SK-N-MC (cell line): ENCODE measurements at regions not wholly inside any gene's neighbourhood (a gene's known extent, or its start where the extent isn't known, plus 50 kb on each side); places are given as distances from the start of the nearest gene placed in this dataset.

Source experiments
- DNase-seq: peaks from one replicate; pipeline ENCODE4 v3.0.0-alpha.2; 2011; ENCODE audit warnings: low read depth, low spot score
- H3K27ac ChIP-seq: fragments of 200-600 bp; sonication (generic); 2 replicates; pipeline ENCODE4 v1.5.1; 2016; ENCODE audit warnings: mixed run types
- H3K36me3 ChIP-seq: fragments of 200-600 bp; sonication (generic); 2 replicates; pipeline ENCODE4 v1.6.1; 2017; ENCODE audit warnings: antibody characterized with exemption, low read length, mixed read lengths; ENCODE audit not compliant: insufficient read depth
- H3K4me3 ChIP-seq: fragments of 200-600 bp; sonication (generic); 2 replicates; pipeline ENCODE4 v1.5.1; 2016
- H3K9ac ChIP-seq: fragments of 200-600 bp; sonication (generic); 2 replicates; pipeline ENCODE4 v1.8.0; 2017; ENCODE audit warnings: mixed run types, mixed read lengths; ENCODE audit not compliant: insufficient read length
- H3K9me3 ChIP-seq: fragments of 200-600 bp; sonication (generic); 2 replicates; pipeline ENCODE4 v1.6.1; 2017; ENCODE audit warnings: low read depth, mild to moderate bottlenecking, antibody characterized with exemption, low read length, moderate library complexity, mixed read lengths
- EZH2 ChIP-seq: fragments of 200-600 bp; sonication (generic); IDR thresholded peaks from one replicate; pipeline ENCODE4 v1.6.1; 2017; ENCODE audit warnings: antibody characterized with exemption
- FOXP2 ChIP-seq: optimal IDR thresholded peaks from 2 replicates; pipeline ENCODE3; 2011; ENCODE audit warnings: mild to moderate bottlenecking, moderate library complexity; ENCODE audit not compliant: insufficient read depth; ENCODE audit errors: extremely low read length, control extremely low read depth
- POLR2AphosphoS5 ChIP-seq: IDR thresholded peaks from 2 replicates; pipeline ENCODE4 v1.6.1; 2012; ENCODE audit warnings: mild to moderate bottlenecking, low read depth, low read length, borderline replicate concordance

DNA sequence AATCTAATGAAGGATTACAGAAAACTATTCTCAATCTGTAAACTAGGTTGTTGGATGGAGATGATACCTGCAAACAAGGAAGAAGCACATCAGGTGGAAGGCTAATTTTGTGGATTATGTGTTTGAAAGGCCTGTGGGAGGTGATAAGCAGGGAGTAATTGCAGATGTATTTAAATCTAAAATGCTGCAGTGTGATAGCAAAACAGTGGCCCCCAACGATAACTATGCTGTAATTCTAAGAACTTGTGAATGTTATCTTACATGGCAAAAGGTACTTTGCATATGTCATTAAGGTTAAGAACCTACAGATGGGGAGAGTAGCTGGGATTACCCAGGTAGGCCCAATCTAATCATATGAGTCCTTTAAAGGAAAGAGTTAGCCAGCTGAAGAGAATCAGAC is 164.5 kb upstream of the AHR start:
- Histone ChIP-seq H3K36me3 (no peaks in the 10 kb centered on the region), H3K9me3 (no peaks in the 10 kb centered on the region), H3K27ac (no peak overlapping the region), H3K4me3 (no peak overlapping the region), H3K9ac (no peak overlapping the region)
- no peak for DNase-seq
- TF ChIP-seq POLR2AphosphoS5: no peak
- TF ChIP-seq EZH2: no peak
- TF ChIP-seq FOXP2: no peak

DNA sequence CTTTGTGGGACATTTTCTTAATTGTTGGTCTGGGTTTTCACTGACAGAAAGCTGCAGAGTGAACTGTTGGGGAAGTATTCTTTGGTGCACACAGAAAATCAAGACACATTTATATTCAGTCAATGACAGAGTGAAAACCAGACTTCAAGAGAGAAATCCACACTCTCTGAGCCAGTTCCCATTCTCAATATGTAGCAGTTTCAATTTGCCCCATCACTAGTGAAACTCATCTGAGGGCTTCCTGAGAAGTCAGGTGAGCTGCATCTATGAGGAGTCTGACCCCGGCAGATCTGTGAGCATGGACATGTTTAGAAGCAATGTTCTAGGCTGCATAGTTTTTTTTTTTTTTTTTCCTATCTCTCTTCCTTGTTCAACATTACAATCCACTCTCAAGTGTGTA is 163.7 kb upstream of the AHR start:
- Histone ChIP-seq H3K4me3 (no peak overlapping the region), H3K9me3 (no peaks in the 10 kb centered on the region), H3K27ac (no peak overlapping the region), H3K36me3 (no peaks in the 10 kb centered on the region), H3K9ac (no peak overlapping the region)
- no peak for TF ChIP-seq FOXP2
- no peak for TF ChIP-seq POLR2AphosphoS5
- no peak for TF ChIP-seq EZH2
- no peak for DNase-seq

DNA sequence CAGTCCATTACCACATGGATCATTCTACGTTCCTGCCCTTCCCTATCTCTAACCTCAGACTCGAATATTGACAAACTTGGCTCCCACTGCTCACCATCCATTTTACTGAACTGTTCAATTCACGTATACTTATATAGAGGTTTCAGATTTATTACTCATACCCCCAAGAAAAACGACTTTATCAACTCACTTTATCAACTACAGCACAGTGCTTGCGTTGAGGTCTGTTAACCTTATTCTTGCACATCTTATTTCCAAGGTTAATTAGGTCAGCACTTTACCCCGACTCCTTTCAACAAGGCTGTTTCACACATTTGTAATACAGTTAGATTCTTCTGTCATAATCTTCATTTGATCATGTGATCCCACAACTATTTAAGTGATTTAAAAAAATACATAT is 162.3 kb upstream of the AHR start:
- Histone ChIP-seq H3K27ac (no peak overlapping the region), H3K9me3 (no peaks in the 10 kb centered on the region), H3K36me3 (no peaks in the 10 kb centered on the region), H3K4me3 (no peak overlapping the region), H3K9ac (no peak overlapping the region)
- no peak for DNase-seq
- TF ChIP-seq FOXP2 (no peak), POLR2AphosphoS5 (no peak), EZH2 (no peak)

DNA sequence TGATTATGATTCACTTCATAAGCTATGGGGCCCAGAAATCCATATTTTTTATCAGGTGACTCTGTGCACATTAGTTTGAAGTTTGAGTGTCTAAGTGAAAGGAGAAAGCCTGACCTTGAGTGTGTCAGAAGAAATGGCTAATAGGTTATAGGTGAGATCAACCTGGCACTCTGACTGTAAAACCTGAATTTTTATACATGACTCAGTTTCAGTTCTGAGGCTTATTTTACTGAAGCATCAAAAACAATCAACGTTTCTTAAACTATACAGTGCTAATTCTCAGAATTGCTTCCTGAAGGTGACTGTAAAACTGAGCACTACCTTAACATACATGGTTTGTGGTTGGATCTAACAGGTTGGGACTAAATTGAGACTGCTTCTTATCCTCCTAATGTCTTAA is 159.4 kb upstream of the AHR start:
- TF ChIP-seq POLR2AphosphoS5: no peak
- no peak for TF ChIP-seq FOXP2
- no peak for TF ChIP-seq EZH2
- no peak for DNase-seq
- Histone ChIP-seq H3K9me3 (no peaks in the 10 kb centered on the region), H3K27ac (peak overlapping the region; percentile 57; the same call in 1 of the 2 replicates), H3K36me3 (no peaks in the 10 kb centered on the region), H3K4me3 (no peak overlapping the region), H3K9ac (no peak overlapping the region)

DNA sequence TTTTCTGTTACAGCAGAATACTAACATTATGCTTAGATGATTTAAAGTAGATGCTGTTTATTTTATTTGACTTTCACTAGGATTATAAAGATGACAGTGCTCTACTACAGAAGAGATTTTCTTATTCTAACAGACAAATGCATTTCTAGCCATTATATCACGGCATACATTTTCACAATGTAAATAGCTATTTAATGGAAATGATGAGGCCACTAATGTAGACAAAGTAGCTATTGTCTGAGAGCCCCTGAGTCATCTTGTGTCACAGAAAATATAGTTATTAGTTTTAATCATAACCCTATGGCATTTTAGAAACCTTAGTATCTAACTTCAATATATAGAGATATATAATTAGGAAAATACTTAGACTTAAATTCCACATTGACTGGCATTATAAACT is 158.0 kb upstream of the AHR start:
- no peaks in the 10 kb centered on the region for H3K9me3 ChIP-seq
- peak overlapping the region; percentile 57 for H3K27ac ChIP-seq
- peak overlapping the region; percentile 16 for H3K4me3 ChIP-seq
- TF ChIP-seq FOXP2 (no peak), POLR2AphosphoS5 (no peak), EZH2 (no peak)
- no peak overlapping the region for H3K9ac ChIP-seq
- no peaks in the 10 kb centered on the region for H3K36me3 ChIP-seq
- no peak for DNase-seq

DNA sequence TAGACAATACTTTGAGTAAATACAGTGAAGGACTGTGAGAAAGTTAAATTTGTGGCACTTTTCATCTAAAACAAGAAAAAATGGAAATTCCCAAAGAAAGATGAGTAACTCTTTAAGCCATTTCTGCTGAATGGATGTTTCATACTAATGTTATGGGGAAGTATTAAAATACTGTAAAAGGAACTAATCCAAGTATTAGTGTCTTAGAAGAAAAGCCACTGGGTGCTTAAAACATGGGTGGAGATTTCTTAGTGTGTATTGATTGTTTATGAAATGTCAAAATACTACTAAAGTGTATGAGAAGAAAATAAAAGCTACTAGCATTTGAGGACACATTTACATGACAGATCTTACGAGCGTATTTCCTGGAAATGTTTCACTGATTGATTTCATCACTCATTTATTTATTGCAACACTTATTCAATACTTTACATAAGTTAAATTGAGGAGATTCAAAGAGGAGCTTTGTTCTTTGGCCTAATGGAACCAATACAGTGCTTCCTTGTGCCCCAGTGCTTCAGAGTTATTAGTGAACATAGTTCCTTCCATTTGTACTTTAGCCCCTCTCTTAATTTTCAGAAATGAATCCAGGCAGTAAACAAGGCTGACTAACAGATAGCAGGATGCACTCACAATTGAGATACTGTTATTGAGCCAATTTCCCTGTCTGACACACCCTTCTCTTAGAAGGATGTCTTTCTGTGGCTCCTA is 155.5 kb upstream of the AHR start:
- Histone ChIP-seq H3K27ac (peak overlapping the region; percentile 52), H3K36me3 (no peaks in the 10 kb centered on the region), H3K9me3 (no peaks in the 10 kb centered on the region), H3K4me3 (peak overlapping the region; percentile 55), H3K9ac (peak overlapping the region; percentile 11)
- TF ChIP-seq EZH2 (no peak), POLR2AphosphoS5 (no peak), FOXP2 (no peak)
- no peak for DNase-seq

DNA sequence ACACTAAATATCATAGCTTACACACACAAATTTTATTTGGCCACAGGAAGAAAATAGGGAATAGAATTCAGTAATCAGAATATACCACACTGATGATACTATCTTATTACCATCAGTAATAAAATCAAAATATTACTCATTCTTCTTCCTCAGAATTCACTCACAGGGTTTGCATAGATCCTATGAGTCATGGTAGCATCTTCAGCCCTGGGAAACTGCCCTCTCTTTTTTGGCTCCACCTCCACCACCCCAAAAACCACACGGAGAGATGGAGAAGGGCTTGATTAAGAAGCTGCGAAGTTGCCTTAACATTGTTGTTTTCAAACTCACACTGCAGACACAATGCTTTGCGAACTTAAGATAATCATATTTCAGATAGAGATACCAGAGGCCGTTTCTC is 154.1 kb upstream of the AHR start:
- no peak for DNase-seq

DNA sequence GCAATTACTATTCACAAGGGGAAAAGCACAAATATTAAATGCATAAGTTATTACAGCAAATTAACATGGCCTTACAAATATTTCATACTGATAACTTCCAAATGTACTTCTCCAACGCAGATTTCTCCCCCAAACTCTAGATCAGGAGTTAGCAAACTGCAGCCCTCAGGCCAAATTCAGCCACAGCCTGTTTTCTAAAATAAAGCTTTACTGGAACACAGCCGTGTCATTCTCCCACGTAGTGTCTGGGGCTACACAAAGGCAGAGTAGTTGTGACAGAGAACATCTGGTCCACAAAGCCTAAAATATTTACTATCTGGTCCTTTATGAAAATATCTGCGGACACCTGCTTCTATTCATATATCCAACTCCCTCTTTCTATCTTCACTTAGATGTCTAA is 151.8 kb upstream of the AHR start:
- Histone ChIP-seq H3K4me3 (peak overlapping the region; percentile 6; the same call in 1 of the 2 replicates), H3K9ac (no peak overlapping the region), H3K9me3 (no peaks in the 10 kb centered on the region), H3K36me3 (no peaks in the 10 kb centered on the region), H3K27ac (0 out of 2 replicates have a peak overlapping the region, but pooled peaks have one; percentile 15)
- DNase-seq: no peak
- TF ChIP-seq POLR2AphosphoS5: no peak
- TF ChIP-seq EZH2: no peak
- TF ChIP-seq FOXP2: no peak

More for the DNA sequence above, 154.1 kb upstream of the AHR start:
- no peak overlapping the region for H3K27ac ChIP-seq
- H3K9me3 ChIP-seq: no peaks in the 10 kb centered on the region
- TF ChIP-seq POLR2AphosphoS5 (no peak), EZH2 (no peak), FOXP2 (no peak)
- H3K4me3 ChIP-seq: no peak overlapping the region
- H3K36me3 ChIP-seq: no peaks in the 10 kb centered on the region
- no peak overlapping the region for H3K9ac ChIP-seq

DNA sequence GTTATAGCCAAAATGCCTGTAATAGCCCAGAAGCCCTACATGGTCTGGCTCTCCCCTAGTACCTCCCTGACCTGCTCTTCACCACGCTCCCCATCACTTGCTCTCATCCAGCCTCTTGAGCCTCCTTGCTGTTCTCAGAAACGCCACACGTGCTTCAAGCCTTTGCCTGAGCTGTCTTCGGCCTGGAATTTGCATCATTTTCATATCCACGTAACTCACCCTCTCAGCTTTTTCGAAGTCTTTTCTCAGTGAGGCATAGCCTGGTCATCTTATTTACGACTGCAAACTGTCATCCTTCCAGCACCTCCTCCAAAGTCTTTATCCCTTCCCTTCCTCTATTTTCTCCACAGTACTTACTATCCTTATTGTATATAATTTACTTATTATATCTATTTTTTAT is 151.0 kb upstream of the AHR start:
- Histone ChIP-seq H3K4me3 (no peak overlapping the region), H3K9me3 (no peaks in the 10 kb centered on the region), H3K36me3 (no peaks in the 10 kb centered on the region), H3K9ac (no peak overlapping the region), H3K27ac (no peak overlapping the region)
- TF ChIP-seq POLR2AphosphoS5 (no peak), FOXP2 (no peak), EZH2 (no peak)
- no peak for DNase-seq
